KBM-7 (cell line): ENCODE measurements at regions not wholly inside any gene's neighbourhood (a gene's known extent, or its start where the extent isn't known, plus 50 kb on each side); places are given as distances from the start of the nearest gene placed in this dataset.

Source experiments
- DNase-seq: peaks from one replicate; pipeline ENCODE4 v3.0.0-alpha.2; 2015
- in situ Hi-C: fragments of 300-500 bp; cut with MboI; formaldehyde crosslinking; loops from 2 replicates; pipeline ENCODE4 v1.14.3; 2020; ENCODE audit warnings: low sequenced_read_pairs, low pct_unique_long_range_greater_than_20kb, mixed read lengths

DNA sequence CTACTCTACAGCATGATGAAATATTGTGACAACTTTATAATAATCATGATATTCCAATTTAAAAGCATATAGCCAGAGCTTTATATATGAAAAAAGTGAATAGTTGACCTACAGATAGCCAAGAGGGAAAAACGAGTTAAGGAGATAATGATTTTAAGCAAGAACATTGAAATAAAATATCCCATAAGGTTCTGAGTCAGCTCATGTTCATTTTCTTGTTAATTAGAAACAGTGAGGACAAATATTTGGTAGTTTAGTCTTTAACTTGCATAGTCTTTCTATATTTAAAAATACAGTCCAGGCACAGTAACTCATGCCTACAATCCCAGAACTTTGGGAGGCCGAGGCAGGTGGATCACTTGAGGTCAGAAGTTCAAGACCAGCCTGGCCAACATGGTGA, 55.8 kb upstream of the CDH6 start:
- no peak for DNase-seq
- in situ Hi-C loops: no loop called here

DNA sequence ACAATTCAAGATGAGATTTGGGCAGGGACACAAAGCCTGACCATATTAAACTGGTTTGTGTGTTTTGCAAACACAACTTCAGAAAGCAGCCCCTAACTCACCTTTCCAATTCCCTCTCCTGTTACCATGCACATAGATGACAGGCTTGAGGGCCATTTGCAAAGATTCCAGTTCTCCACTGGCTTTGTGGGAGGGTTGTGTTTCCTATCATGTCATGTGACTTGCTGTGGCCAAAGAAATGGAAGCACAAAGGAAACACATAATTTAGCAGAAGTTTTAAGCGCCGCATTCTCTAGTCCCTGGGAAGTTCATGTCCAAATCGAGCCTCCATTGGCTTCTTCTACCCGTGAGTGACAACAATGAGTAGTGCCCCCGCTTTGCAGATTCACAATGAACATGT, 57.9 kb upstream of the CDH6 start:
- in situ Hi-C loops: no loop called here
- no peak for DNase-seq

GRCh38 chr5:31133488-31133887, 60.0 kb upstream of the CDH6 start:
- in situ Hi-C loops: no loop called here
- peak; percentile 15 for DNase-seq

GRCh38 chr5:31131381-31131891, 62.0 kb upstream of the CDH6 start:
- DNase-seq: no peak
- in situ Hi-C loops: no loop called here

- DNase-seq: no peak
- in situ Hi-C loops: no loop called here
These were observed 62.8 kb upstream of the CDH6 start for GRCh38 chr5:31130676-31131075.

GRCh38 chr5:31124651-31125305, 68.7 kb upstream of the CDH6 start:
- no peak for DNase-seq
- in situ Hi-C loops: no loop called here

- in situ Hi-C loops: no loop called here
- DNase-seq: no peak
These were observed 69.5 kb upstream of the CDH6 start for GRCh38 chr5:31124026-31124425.

- in situ Hi-C loops: no loop called here
- DNase-seq: no peak
These were observed 70.2 kb upstream of the CDH6 start for GRCh38 chr5:31122998-31123951.

DNA sequence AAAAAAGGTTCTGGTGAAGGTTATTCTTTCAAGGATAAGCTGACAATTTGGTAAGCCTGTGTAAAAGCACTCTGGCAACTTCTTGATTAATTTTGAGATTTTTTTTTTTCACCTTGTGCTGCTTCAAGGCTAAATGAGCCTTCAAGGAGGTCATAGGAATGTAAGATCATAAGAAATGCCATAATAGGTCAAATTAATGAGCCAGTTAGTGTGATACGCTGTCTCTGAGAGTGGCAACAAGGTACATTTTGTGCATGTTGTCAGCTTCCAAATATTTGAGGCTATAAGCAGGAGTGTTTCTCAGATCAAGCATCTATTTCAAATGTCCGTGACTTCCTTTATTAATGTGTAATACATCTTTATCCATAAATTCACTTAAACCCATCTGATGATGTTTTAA, 72.3 kb upstream of the CDH6 start:
- no peak for DNase-seq
- in situ Hi-C loops: no loop called here

DNA sequence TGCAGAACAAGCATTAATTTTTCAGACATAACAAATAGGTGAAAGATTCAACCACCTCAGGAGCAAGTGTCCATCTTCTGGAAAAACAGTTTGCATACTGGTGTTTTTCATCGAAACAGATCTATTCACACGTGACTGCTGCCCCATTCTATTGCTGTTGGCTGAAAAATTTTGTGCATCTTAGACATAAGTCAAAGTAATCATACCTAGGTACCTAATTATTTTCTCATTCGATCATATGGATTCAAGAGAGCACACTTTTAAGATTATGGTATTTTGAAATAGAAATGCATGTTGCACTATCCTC, 72.9 kb upstream of the CDH6 start:
- in situ Hi-C loops: no loop called here
- DNase-seq: no peak

- no peak for DNase-seq
These were observed 73.4 kb upstream of the CDH6 start for GRCh38 chr5:31119938-31120641.

DNA sequence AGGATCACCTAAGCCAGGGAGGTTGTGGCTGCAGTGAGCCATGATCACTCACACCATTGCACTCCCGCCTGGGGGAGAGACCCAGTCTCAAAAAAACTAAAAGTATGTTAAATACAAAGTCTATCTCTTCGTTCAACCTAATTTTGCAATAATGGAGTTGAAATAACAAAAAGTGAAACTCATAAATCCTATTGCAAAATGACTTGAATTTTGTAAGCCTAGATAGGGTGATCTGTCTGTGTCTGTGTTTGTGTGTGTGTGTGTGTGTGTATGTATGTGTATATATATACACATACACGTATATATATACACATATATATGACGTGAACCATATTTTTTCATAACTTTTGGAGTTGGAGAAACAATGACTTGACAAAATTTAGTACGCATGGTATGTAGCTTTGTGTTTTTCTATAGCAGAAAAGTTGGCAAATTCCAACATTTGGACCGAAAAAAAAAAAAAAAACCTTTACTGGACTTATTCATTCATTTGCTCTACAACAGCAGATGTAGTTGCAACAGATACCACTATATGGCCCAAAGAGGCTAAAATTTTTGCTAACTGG, 76.9 kb upstream of the CDH6 start:
- in situ Hi-C loops: no loop called here
- no peak for DNase-seq

More at GRCh38 chr5:31119938-31120641, 73.4 kb upstream of the CDH6 start:
- in situ Hi-C loops: no loop called here

DNA sequence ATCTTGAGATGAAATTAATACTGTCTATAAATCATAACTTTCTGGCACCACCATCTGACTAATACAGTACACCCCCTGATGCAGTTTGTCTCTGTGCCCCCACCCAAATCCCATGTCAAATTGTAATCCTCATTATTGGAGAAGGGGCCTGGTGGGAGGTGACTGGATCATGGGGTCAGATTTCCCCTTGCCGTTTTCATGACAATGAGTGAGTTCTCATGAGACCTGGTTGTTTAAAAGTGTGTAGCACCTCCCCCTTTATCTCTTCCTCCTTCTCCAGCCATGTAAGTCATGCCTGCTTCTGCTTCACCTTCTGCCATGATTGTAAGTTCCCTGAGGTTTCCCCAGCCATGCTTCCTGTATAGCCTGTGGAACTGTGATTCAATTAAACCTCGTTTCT, 78.7 kb upstream of the CDH6 start:
- in situ Hi-C loops: no loop called here
- DNase-seq: no peak

DNA sequence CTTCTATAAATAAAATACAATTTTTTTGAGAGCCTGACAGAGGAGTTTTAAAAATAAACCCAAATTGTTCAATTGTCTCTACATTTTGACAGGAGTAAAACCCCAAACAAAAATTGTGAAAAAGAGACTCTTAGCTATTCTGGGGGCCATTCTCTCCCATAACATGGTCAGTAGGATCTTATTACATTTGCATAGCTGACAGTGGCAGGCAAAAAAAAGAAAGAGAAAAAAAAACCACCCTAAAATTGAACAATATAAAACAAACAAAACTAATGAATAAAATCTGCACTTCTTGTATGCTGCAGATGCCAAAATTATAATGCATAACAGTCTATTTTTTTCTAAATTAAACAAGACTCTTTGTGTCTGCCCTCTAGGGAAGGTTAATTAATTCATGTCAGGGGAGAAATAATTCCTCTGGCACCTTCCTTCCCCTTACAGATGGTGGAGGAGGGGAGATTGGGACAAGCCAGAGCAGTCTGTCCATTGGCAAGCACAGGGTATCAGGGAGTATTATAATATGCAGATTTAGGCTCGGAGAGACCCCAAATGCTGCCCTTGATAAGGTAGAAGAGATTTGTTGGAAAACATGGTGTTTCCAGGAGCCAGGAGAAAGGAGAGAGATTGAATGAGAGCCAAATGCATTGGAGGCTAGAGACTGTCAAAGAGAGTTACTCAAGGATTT, 79.7 kb upstream of the CDH6 start:
- in situ Hi-C loops: no loop called here

GRCh38 chr5:31113101-31113500, 80.4 kb upstream of the CDH6 start:
- in situ Hi-C loops: no loop called here
- no peak for DNase-seq

More for the DNA sequence above, 79.7 kb upstream of the CDH6 start:
- no peak for DNase-seq

DNA sequence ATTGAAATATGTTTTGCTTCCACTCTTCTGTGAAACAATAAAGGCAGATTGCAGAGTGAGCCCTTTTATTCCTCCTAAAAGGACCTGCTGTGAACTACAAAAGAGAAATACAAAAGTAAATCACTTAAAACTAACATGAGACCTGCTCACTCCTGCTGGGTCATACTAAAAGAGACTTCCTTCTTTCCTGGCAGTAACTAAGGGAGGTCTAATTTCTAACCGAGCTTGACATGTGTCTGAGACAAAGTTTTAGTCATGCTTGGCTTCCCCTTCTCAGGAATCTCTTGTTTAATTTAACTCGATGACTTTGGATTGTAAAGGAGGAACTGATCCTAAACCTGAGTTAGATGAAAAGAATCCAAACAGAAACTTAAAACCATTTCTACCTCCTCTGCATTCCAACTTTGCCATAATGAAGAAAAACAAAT, 86.4 kb upstream of the CDH6 start:
- no peak for DNase-seq

GRCh38 chr5:31106691-31107090, 86.8 kb upstream of the CDH6 start:
- no peak for DNase-seq

More for the DNA sequence above, 86.4 kb upstream of the CDH6 start:
- in situ Hi-C loops: no loop called here

GRCh38 chr5:31106278-31106677, 87.2 kb upstream of the CDH6 start:
- no peak for DNase-seq
- in situ Hi-C loops: no loop called here

More at GRCh38 chr5:31106691-31107090, 86.8 kb upstream of the CDH6 start:
- in situ Hi-C loops: no loop called here

- DNase-seq: no peak
- in situ Hi-C loops: no loop called here
These were observed 88.7 kb upstream of the CDH6 start for GRCh38 chr5:31104775-31105174.
